Spleen (tissue), 7 donors: ENCODE measurements at regions not wholly inside any gene's neighbourhood (a gene's known extent, or its start where the extent isn't known, plus 50 kb on each side); places are given as distances from the start of the nearest gene placed in this dataset.

Source experiments
- CTCF ChIP-seq, 11 experiments: fragments of 200-600 bp in 7 of 11; fragments of 450-650 bp in 4 of 11; sonication (generic) in 4 of 11; IDR thresholded peaks in 8 of 11; conservative IDR thresholded peaks in 3 of 11; 1 replicate in 7 of 11; 2 replicates in 4 of 11; pipeline versions ENCODE4 v1.4.0 to v1.8.0; 2016 to 2021; ENCODE audit warnings: antibody characterized with exemption in 11 of 11, inconsistent platforms in 4 of 11, mild to moderate bottlenecking in 1 of 11
- POLR2A ChIP-seq, 3 donors: fragments of 450-650 bp; IDR thresholded peaks; one replicate each; pipeline ENCODE4 v1.5.1; 2017; ENCODE audit warnings: antibody characterized with exemption in 3 of 3, mild to moderate bottlenecking in 1 of 3
- POLR2AphosphoS5 ChIP-seq, 3 donors: sonication (generic); formaldehyde crosslinking; IDR thresholded peaks; one replicate each; pipeline ENCODE4 v1.5.1; 2017; ENCODE audit warnings: antibody characterized with exemption in 3 of 3
- donor health status: DM: no; HTN: no; CAD: no; lungs with moderate emphysema.
- donor health status: DM: no; HTN: no; CAD: no.
- donor health status: DM: no; HTN: no; CAD: no.

GRCh38 chr4:30117433-30117832 lies 602.7 kb upstream of the PCDH7 start:
- no peak for TF ChIP-seq POLR2AphosphoS5 (IDR thresholded peaks at IDR 0.05)
- TF ChIP-seq POLR2A (IDR thresholded peaks at IDR 0.05) = no peak
- no peak for TF ChIP-seq CTCF (IDR thresholded peaks at IDR 0.05 in 8 of 11, conservative IDR thresholded peaks at IDR 0.05 in 3 of 11)
